H1 (cell line): ENCODE measurements at regions not wholly inside any gene's neighbourhood (a gene's known extent, or its start where the extent isn't known, plus 50 kb on each side); places are given as distances from the start of the nearest gene placed in this dataset.

ENCODE experiments used
- CTCF ChIA-PET: fragments of 300-600 bp; sonication (Branson Sonifier 250); formaldehyde crosslinking; loops from one replicate; lab custom pipeline; 2021; ENCODE audit not compliant: partially characterized antibody; lab: Charles Lee
- POLR2A ChIA-PET: fragments of 300-600 bp; sonication (Branson Sonifier 250); formaldehyde crosslinking; loops from one replicate; lab custom pipeline; 2021; ENCODE audit warnings: inconsistent platforms; ENCODE audit not compliant: partially characterized antibody; lab: Charles Lee
- DNase-seq, 2 experiments: peaks; one replicate each; pipeline versions ENCODE4 v3.0.0 to v3.0.0-alpha.2; 2010 to 2022; ENCODE audit warnings: low spot score in 2 of 2, low read depth in 1 of 2, mixed read lengths in 1 of 2
- FAIRE-seq: peaks from 2 replicates; lab custom pipeline; 2011; peaks lifted over from hg19 to GRCh38; lab: Jason Lieb, UNC
- H2AFZ ChIP-seq: 2 replicates; pipeline ENCODE4 v1.8.1; 2012; ENCODE audit warnings: low read length, inconsistent platforms
- H2AK5ac ChIP-seq: 2 replicates; pipeline ENCODE4 v1.6.1; 2013; ENCODE audit warnings: low read depth, low read length
- H2BK120ac ChIP-seq: replicated peaks from 2 replicates; pipeline ENCODE3; 2013; ENCODE audit warnings: low read depth, low read length, inconsistent platforms
- H2BK12ac ChIP-seq: 2 replicates; pipeline ENCODE4 v1.6.1; 2013; ENCODE audit warnings: low read depth, low read length
- H2BK15ac ChIP-seq: 2 replicates; pipeline ENCODE4 v1.6.1; 2013; ENCODE audit warnings: low read length
- H2BK20ac ChIP-seq: 2 replicates; pipeline ENCODE4 v1.6.1; 2013; ENCODE audit warnings: low read length
- H2BK5ac ChIP-seq: 2 replicates; pipeline ENCODE4 v1.6.1; 2013; ENCODE audit warnings: low read depth, low read length
- H3K14ac ChIP-seq: 2 replicates; pipeline ENCODE4 v1.6.1; 2013; ENCODE audit warnings: inconsistent platforms; ENCODE audit not compliant: insufficient read length
- H3K18ac ChIP-seq: 2 replicates; pipeline ENCODE4 v1.6.1; 2013; ENCODE audit warnings: low read length; ENCODE audit errors: extremely low read depth
- H3K23ac ChIP-seq: 2 replicates; pipeline ENCODE4 v1.6.1; 2013; ENCODE audit warnings: inconsistent platforms; ENCODE audit not compliant: insufficient read length
- H3K23me2 ChIP-seq: 2 replicates; pipeline ENCODE4 v1.6.1; 2013; ENCODE audit warnings: low read depth, low read length
- H3K27ac ChIP-seq: 2 replicates; pipeline ENCODE4 v1.6.1; 2011; ENCODE audit warnings: low read depth, low read length, inconsistent platforms
- H3K27me3 ChIP-seq, 4 experiments: replicated peaks in 1 of 4; 1 replicate in 1 of 4; 2 replicates in 3 of 4; pipeline versions ENCODE4 v1.6.1 to v1.8.1; 2011 to 2013; ENCODE audit warnings: low read length in 3 of 4, mild to moderate bottlenecking in 3 of 4, inconsistent platforms in 2 of 4, mixed read lengths in 2 of 4, moderate library complexity in 1 of 4; ENCODE audit not compliant: control insufficient read depth in 3 of 4, insufficient read depth in 3 of 4; ENCODE audit errors: extremely low read depth in 1 of 4
- H3K36me3 ChIP-seq, 4 experiments: 2 replicates each; pipeline versions ENCODE4 v1.6.1 to v1.8.1; 2011 to 2013; ENCODE audit warnings: mild to moderate bottlenecking in 4 of 4, low read length in 3 of 4, moderate library complexity in 2 of 4, control low read depth in 1 of 4, inconsistent platforms in 1 of 4; ENCODE audit not compliant: insufficient read depth in 4 of 4, control insufficient read depth in 2 of 4
- H3K4ac ChIP-seq: replicated peaks from 2 replicates; pipeline ENCODE3; 2013; ENCODE audit warnings: low read length, low read depth, mixed read lengths, inconsistent platforms; ENCODE audit not compliant: insufficient read length
- H3K4me1 ChIP-seq, 4 experiments: replicated peaks in 1 of 4; 1 replicate in 1 of 4; 2 replicates in 3 of 4; pipeline versions ENCODE4 v1.6.1 to v1.8.1; 2011 to 2013; ENCODE audit warnings: low read length in 3 of 4, inconsistent platforms in 2 of 4, mixed read lengths in 1 of 4; ENCODE audit not compliant: insufficient read depth in 4 of 4, control insufficient read depth in 3 of 4
- H3K4me2 ChIP-seq, 2 experiments: 2 replicates each; pipeline versions ENCODE4 v1.6.1 to v1.8.1; 2011 to 2013; ENCODE audit warnings: low read depth in 2 of 2, low read length in 2 of 2, control low read depth in 1 of 2, inconsistent platforms in 1 of 2, mild to moderate bottlenecking in 1 of 2; ENCODE audit not compliant: insufficient read depth in 1 of 2
- H3K4me3 ChIP-seq, 4 experiments: fragments of 200-600, 300-600 bp in 1 of 4; sonication (generic), shearing (Covaris generic), sonication (Bioruptor Twin) in 1 of 4; 2 replicates each; pipeline versions ENCODE4 v1.5.1 to v1.8.1; 2011 to 2016; ENCODE audit warnings: low read length in 4 of 4, low read depth in 3 of 4, control low read depth in 2 of 4, inconsistent platforms in 2 of 4, mild to moderate bottlenecking in 2 of 4, mixed read lengths in 1 of 4, moderate library complexity in 1 of 4; ENCODE audit not compliant: insufficient read depth in 2 of 4; ENCODE audit errors: extremely low read depth in 1 of 4
- H3K56ac ChIP-seq: replicated peaks from 2 replicates; pipeline ENCODE3; 2013; ENCODE audit warnings: low read depth, mild to moderate bottlenecking, mixed read lengths, low read length, inconsistent platforms; ENCODE audit not compliant: insufficient read length
- H3K79me1 ChIP-seq: 2 replicates; pipeline ENCODE4 v1.6.1; 2013; ENCODE audit warnings: low read depth, low read length, control low read depth
- H3K79me2 ChIP-seq, 2 experiments: 2 replicates each; pipeline versions ENCODE4 v1.6.1 to v1.8.1; 2012 to 2013; ENCODE audit warnings: low read length in 2 of 2, mild to moderate bottlenecking in 2 of 2, inconsistent platforms in 1 of 2; ENCODE audit not compliant: insufficient read depth in 2 of 2, control insufficient read depth in 1 of 2
- H3K9ac ChIP-seq, 4 experiments: replicated peaks in 1 of 4; 1 replicate in 1 of 4; 2 replicates in 3 of 4; pipeline versions ENCODE4 v1.6.1 to v1.8.1; 2011 to 2013; ENCODE audit warnings: low read depth in 3 of 4, low read length in 3 of 4, control low read depth in 2 of 4, mild to moderate bottlenecking in 2 of 4, moderate library complexity in 2 of 4, inconsistent platforms in 1 of 4; ENCODE audit errors: extremely low read depth in 1 of 4
- H3K9me3 ChIP-seq, 2 experiments: 2 replicates each; pipeline versions ENCODE4 v1.6.1 to v1.8.1; 2012 to 2013; ENCODE audit warnings: mild to moderate bottlenecking in 2 of 2, moderate library complexity in 2 of 2, control low read depth in 1 of 2, inconsistent platforms in 1 of 2, low read depth in 1 of 2, low read length in 1 of 2, mixed read lengths in 1 of 2; ENCODE audit not compliant: insufficient read depth in 2 of 2
- H4K20me1 ChIP-seq, 2 experiments: replicated peaks in 1 of 2; 2 replicates each; pipeline versions ENCODE3 to v1.8.1; 2011 to 2013; ENCODE audit warnings: inconsistent platforms in 2 of 2, low read length in 2 of 2, mild to moderate bottlenecking in 1 of 2; ENCODE audit not compliant: insufficient read depth in 2 of 2, control insufficient read depth in 1 of 2
- H4K5ac ChIP-seq: 2 replicates; pipeline ENCODE4 v1.6.1; 2013; ENCODE audit warnings: low read length, low read depth, mixed read lengths, inconsistent platforms; ENCODE audit not compliant: insufficient read length
- H4K8ac ChIP-seq: 2 replicates; pipeline ENCODE4 v1.8.0; 2013; ENCODE audit warnings: mild to moderate bottlenecking, moderate library complexity, low read length, inconsistent platforms; ENCODE audit not compliant: insufficient read depth; ENCODE audit errors: extremely low read depth
- H4K91ac ChIP-seq: replicated peaks from 2 replicates; pipeline ENCODE3; 2013; ENCODE audit warnings: low read length, mixed read lengths, inconsistent platforms; ENCODE audit not compliant: insufficient read length
- CEBPB ChIP-seq: IDR thresholded peaks from 2 replicates; pipeline ENCODE4 v1.6.1; 2012; ENCODE audit warnings: low read depth, low read length
- CTBP2 ChIP-seq: IDR thresholded peaks from 2 replicates; pipeline ENCODE4 v1.7.0; 2011; ENCODE audit warnings: borderline replicate concordance, mild to moderate bottlenecking, moderate library complexity, mixed read lengths, low read length; ENCODE audit not compliant: insufficient read depth, insufficient read length
- MAFK ChIP-seq: IDR thresholded peaks from 2 replicates; pipeline ENCODE4 v1.6.1; 2012; ENCODE audit warnings: low read depth, mild to moderate bottlenecking, improper control_type of control experiment, low read length
- NRF1 ChIP-seq: IDR thresholded peaks from 2 replicates; pipeline ENCODE4 v1.6.1; 2011; ENCODE audit warnings: mild to moderate bottlenecking, low read depth, low read length, improper control_type of control experiment
- POU5F1 ChIP-seq: IDR thresholded peaks from 2 replicates; pipeline ENCODE4 v1.6.1; 2011; ENCODE audit warnings: low read depth, mild to moderate bottlenecking, low read length, moderate library complexity
- RAD21 ChIP-seq, 2 experiments: IDR thresholded peaks in 1 of 2; conservative IDR thresholded peaks in 1 of 2; 2 replicates each; pipeline ENCODE4 v1.6.1; 2011; ENCODE audit warnings: low read depth in 2 of 2, low read length in 2 of 2, improper control_type of control experiment in 1 of 2, inconsistent platforms in 1 of 2, mild to moderate bottlenecking in 1 of 2, moderate library complexity in 1 of 2
- SAP30 ChIP-seq: fragments of 300-600 bp; sonication (generic); IDR thresholded peaks from 2 replicates; pipeline ENCODE4 v1.7.1; 2012; ENCODE audit warnings: low read length, moderate library complexity, mild to moderate bottlenecking, inconsistent platforms; ENCODE audit not compliant: insufficient read depth, insufficient replicate concordance
- SIRT6 ChIP-seq: IDR thresholded peaks from one replicate; pipeline ENCODE4 v1.7.1; 2012; ENCODE audit warnings: low read length, inconsistent platforms
- SP1 ChIP-seq: IDR thresholded peaks from 2 replicates; pipeline ENCODE4 v1.6.1; 2011; ENCODE audit warnings: low read depth, low read length
- TAF1 ChIP-seq: IDR thresholded peaks from 2 replicates; pipeline ENCODE4 v1.6.1; 2011; ENCODE audit warnings: mild to moderate bottlenecking, low read depth, low read length
- TCF12 ChIP-seq: IDR thresholded peaks from 2 replicates; pipeline ENCODE4 v1.6.1; 2011; ENCODE audit warnings: low read depth, mild to moderate bottlenecking, low read length
- TEAD4 ChIP-seq: IDR thresholded peaks from 2 replicates; pipeline ENCODE4 v1.6.1; 2012; ENCODE audit warnings: low read depth, low read length, inconsistent platforms, mixed read lengths
- YY1 ChIP-seq: IDR thresholded peaks from 2 replicates; pipeline ENCODE4 v1.6.1; 2011; ENCODE audit warnings: low read depth, mild to moderate bottlenecking, low read length
- WGBS, 2 experiments: shearing (Covaris generic) in 1 of 2; methylation state at CpG; one replicate each; pipeline versions ENCODE4 v1.1.6 to v1.1.7; 2013 to 2015; ENCODE audit warnings: low lambda C conversion rate in 2 of 2, mixed read lengths in 2 of 2, inconsistent platforms in 1 of 2, low coverage in 1 of 2, missing lambda C conversion rate in 1 of 2; ENCODE audit not compliant: insufficient replicate concordance in 2 of 2, insufficient coverage in 1 of 2, insufficient read length in 1 of 2; ENCODE audit errors: extremely low coverage in 1 of 2, missing lambda C conversion rate in 1 of 2; 5-methylcytosine and 5-hydroxymethylcytosine counted together

- POLR2A ChIA-PET: no interaction called here
- Histone ChIP-seq H2BK12ac (no peak overlapping the region), H2BK5ac (no peak overlapping the region), H3K4me3 (no peak overlapping the region), H3K18ac (no peak overlapping the region), H2AFZ (no peak overlapping the region), H4K8ac (no peak overlapping the region), H3K36me3 (peaks cover 2 to 76% (median 29%) of the 10 kb centered on the region in 4 experiments; a peak in 6 of 8 replicates), H4K20me1 (no peaks in the 10 kb centered on the region), H3K4me1 (no peaks in the 10 kb centered on the region), H3K4ac (no peak overlapping the region), H3K79me2 (peaks cover 0 to 30% of the 10 kb centered on the region in 2 experiments; a peak in 2 of 4 replicates), H3K9me3 (no peaks in the 10 kb centered on the region), H3K23me2 (no peaks in the 10 kb centered on the region), H3K79me1 (no peaks in the 10 kb centered on the region), H2BK15ac (no peak overlapping the region), H2BK120ac (no peak overlapping the region), H4K91ac (no peak overlapping the region), H3K56ac (no peak overlapping the region), H3K9ac (no peak overlapping the region), H3K27me3 (no peaks in the 10 kb centered on the region), H3K14ac (no peak overlapping the region), H3K23ac (no peak overlapping the region), H3K27ac (no peak overlapping the region), H3K4me2 (no peak overlapping the region), H2BK20ac (no peak overlapping the region), H4K5ac (no peak overlapping the region), H2AK5ac (no peak overlapping the region)
- DNase-seq (no peak), FAIRE-seq (no peak)
- TF ChIP-seq SP1: no peak
- TF ChIP-seq CEBPB: no peak
- no peak for TF ChIP-seq TCF12
- TF ChIP-seq YY1: no peak
- TF ChIP-seq NRF1: no peak
- TF ChIP-seq TEAD4: no peak
- no peak for TF ChIP-seq POU5F1
- no peak for TF ChIP-seq SAP30
- TF ChIP-seq RAD21 (IDR thresholded peaks at IDR 0.05 in 1 of 2, conservative IDR thresholded peaks at IDR 0.05 in 1 of 2; ENCODE audit: low read depth in 2 of 2, low read length in 2 of 2): no peak
- no peak for TF ChIP-seq TAF1
- TF ChIP-seq CTBP2: no peak
- TF ChIP-seq MAFK: no peak
- TF ChIP-seq SIRT6: no peak
- CTCF ChIA-PET: no interaction called here
- 100% methylated on average over 2 of the region's 2 CpGs; no CpG with 5 or more reads in 1 of the 2 experiments for WGBS, 2 experiments
These were observed 454.7 kb downstream of the PYDC2 start for GRCh38 chr3:191915712-191916111.
